Brain microvascular endothelial cell (primary cell): ENCODE measurements at regions not wholly inside any gene's neighbourhood (a gene's known extent, or its start where the extent isn't known, plus 50 kb on each side); places are given as distances from the start of the nearest gene placed in this dataset.

Experiments used
- DNase-seq: peaks from one replicate; pipeline ENCODE4 v3.0.0-alpha.2; 2020
- H3K27ac ChIP-seq: fragments of 250-450 bp; sonication (Bioruptor Pico); 2 replicates; pipeline ENCODE4 v1.5.1; 2020; ENCODE audit warnings: mild to moderate bottlenecking, moderate library complexity
- H3K27me3 ChIP-seq: fragments of 250-450 bp; sonication (Bioruptor Pico); replicated peaks from 2 replicates; pipeline ENCODE4 v1.5.1; 2020; ENCODE audit warnings: mild to moderate bottlenecking
- H3K36me3 ChIP-seq: fragments of 250-450 bp; sonication (Bioruptor Pico); replicated peaks from 2 replicates; pipeline ENCODE4 v1.5.1; 2020; ENCODE audit warnings: mild to moderate bottlenecking
- H3K4me3 ChIP-seq: 2 replicates; pipeline ENCODE4 v1.5.1; 2011; ENCODE audit warnings: low read depth, mild to moderate bottlenecking, control low read depth, low read length, moderate library complexity
- CTCF ChIP-seq: IDR thresholded peaks from 2 replicates; pipeline ENCODE4 v1.5.1; 2011; ENCODE audit warnings: low read depth, mild to moderate bottlenecking, moderate library complexity, low read length, control low read depth, inconsistent platforms; ENCODE audit errors: missing control alignments
- in situ Hi-C: cut with HindIII; loops from 2 replicates; pipeline ENCODE4 v1.10.0; 2017; ENCODE audit warnings: low sequenced_read_pairs, low pct_ligation_motif_present

- TF ChIP-seq CTCF: no peak
- H3K4me3 ChIP-seq: no peak overlapping the region
- H3K27me3 ChIP-seq: no peaks in the 10 kb centered on the region
- no peaks in the 10 kb centered on the region for H3K36me3 ChIP-seq
- no peak overlapping the region for H3K27ac ChIP-seq
- in situ Hi-C loops: no loop called here
- DNase-seq: no peak
Observed at GRCh38 chr12:94033784-94034183, 114.6 kb upstream of the PLXNC1 start.

- Histone ChIP-seq H3K4me3 (no peak overlapping the region), H3K27me3 (no peaks in the 10 kb centered on the region), H3K27ac (no peak overlapping the region), H3K36me3 (no peaks in the 10 kb centered on the region)
- in situ Hi-C loops: no loop called here
- TF ChIP-seq CTCF: no peak
- DNase-seq: no peak
Observed at GRCh38 chr12:94037444-94037843, 110.9 kb upstream of the PLXNC1 start.

GRCh38 chr12:94038605-94039004 lies 109.8 kb upstream of the PLXNC1 start:
- no peak for DNase-seq
- Histone ChIP-seq H3K27me3 (no peaks in the 10 kb centered on the region), H3K27ac (no peak overlapping the region), H3K36me3 (no peaks in the 10 kb centered on the region), H3K4me3 (no peak overlapping the region)
- in situ Hi-C loops: no loop called here
- no peak for TF ChIP-seq CTCF

GRCh38 chr12:94039199-94039840 lies 109.1 kb upstream of the PLXNC1 start:
- Histone ChIP-seq H3K4me3 (no peak overlapping the region), H3K36me3 (no peaks in the 10 kb centered on the region), H3K27ac (no peak overlapping the region), H3K27me3 (no peaks in the 10 kb centered on the region)
- in situ Hi-C loops: no loop called here
- no peak for TF ChIP-seq CTCF
- DNase-seq: no peak

GRCh38 chr12:94039914-94040313 lies 108.5 kb upstream of the PLXNC1 start:
- in situ Hi-C loops: no loop called here
- no peak for TF ChIP-seq CTCF
- no peaks in the 10 kb centered on the region for H3K27me3 ChIP-seq
- DNase-seq: no peak
- H3K36me3 ChIP-seq: no peaks in the 10 kb centered on the region
- H3K27ac ChIP-seq: no peak overlapping the region
- no peak overlapping the region for H3K4me3 ChIP-seq

GRCh38 chr12:94041850-94042249 lies 106.5 kb upstream of the PLXNC1 start:
- H3K27ac ChIP-seq: no peak overlapping the region
- no peak overlapping the region for H3K4me3 ChIP-seq
- H3K27me3 ChIP-seq: no peaks in the 10 kb centered on the region
- TF ChIP-seq CTCF: no peak
- DNase-seq: no peak
- in situ Hi-C loops: no loop called here
- H3K36me3 ChIP-seq: no peaks in the 10 kb centered on the region
